HG02642 (cell line): ENCODE measurements at regions not wholly inside any gene's neighbourhood (a gene's known extent, or its start where the extent isn't known, plus 50 kb on each side); places are given as distances from the start of the nearest gene placed in this dataset.
"Not testable (repeated sequence)": the region's sequence is repeated elsewhere in the genome, so short reads cannot be mapped to it uniquely, and the experiment has no call there.

ENCODE experiments used
- ATAC-seq: cut with Tn5 transposase; IDR thresholded peaks from one replicate; pipeline ENCODE4 v1.9.1; 2021; ENCODE audit warnings: mild to moderate bottlenecking; ENCODE audit not compliant: unreplicated experiment, poor library complexity

DNA sequence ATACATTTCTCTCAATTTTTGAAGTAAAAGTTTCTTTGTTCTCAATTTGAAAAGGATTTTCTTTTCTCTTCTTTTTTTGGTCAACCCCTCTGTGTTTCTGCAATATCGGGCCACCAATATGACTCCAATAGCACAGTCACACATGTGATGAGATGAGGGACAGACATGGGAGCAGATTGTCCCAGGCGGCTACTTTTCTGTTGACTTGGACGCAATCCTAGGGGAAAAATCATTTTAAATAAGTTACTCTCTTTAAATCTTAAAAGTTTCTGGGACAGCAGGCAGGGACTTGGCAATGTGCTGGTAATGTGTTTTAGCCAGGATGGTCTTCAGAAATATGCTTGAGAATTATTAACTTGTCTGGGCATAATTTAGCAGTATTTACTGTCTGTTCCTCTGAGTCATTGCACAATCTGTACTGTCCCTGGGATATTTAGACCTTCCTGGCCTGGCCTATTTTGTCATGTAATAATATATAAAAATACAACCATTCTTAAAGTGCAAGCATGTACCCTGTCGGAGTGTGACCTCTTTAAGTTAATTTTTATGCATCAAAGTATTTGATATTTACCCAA lies 388.5 kb upstream of the FANCL start:
- no peak for ATAC-seq

DNA sequence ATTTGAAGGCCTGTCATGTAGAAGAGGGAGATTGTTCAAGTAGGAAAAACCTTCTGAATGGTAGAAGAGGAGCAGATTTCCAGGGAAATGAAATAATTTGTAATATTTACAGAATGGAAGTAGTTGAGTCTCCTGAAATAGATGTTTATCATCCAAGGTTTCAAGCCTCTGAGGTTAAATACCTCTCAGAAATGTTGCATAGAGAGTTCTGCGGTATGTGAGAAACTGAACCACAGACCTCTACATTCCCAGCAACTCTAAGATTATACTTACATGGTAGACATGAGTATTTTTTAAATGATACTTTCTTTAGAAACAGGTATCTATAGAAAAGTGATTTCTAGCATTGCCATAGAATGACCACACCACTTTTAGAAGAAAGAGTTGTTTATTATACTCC lies 379.8 kb upstream of the FANCL start:
- ATAC-seq: no peak

DNA sequence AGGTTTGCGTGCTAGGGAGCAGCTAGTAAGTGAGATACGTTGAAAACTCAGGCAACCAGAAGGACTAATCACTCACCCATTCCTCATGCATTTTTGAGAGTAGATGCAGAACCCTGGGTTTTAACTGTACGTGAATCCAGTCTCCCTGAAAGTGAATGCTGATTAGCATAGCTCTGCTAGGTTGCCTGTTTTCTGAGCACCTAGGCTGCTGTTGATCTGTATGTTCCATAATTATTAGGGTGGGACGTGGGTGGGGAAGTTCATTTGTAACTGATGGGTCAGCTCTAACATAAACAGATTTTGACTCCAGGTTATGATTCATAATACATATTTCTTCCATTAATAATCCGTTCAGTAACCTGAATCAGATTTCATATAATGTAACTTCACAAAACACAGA lies 379.0 kb upstream of the FANCL start:
- no peak for ATAC-seq

DNA sequence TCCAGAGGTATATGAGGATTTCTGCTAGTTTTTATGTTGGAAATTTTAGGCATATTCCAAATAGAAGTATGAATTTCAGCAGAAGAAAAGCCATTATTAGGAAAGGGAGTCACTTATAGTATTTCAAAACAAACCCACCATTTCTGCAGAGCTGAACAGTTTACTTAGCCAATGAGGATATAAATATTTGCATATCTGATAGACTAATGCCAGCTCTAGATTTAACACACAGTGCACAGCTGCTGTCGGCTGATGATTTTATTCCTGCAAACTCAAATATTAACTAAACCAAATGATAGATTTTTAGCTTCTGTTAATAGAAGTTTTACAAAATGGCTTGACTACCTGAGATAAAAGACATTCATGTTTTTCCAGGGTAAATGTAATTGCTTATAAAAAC lies 375.8 kb upstream of the FANCL start:
- ATAC-seq: no peak

DNA sequence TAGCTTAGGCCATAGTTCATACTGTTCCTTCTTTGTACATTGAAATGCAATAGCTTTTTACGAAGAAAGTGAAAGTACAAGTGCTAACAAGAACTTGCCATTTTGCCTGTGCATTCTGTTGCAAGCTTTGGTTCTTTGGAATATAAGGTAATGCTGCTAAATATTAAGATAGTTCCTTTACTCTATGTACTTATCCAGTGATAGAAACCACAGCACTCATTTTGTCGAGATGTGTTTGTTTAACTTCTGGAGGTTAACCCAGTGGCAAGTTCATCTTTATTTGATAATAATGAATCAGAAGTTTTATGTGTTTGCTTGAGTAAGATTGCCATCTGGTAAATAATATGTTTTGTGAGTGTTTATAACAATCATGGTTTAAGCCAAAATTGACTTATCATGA lies 373.1 kb upstream of the FANCL start:
- no peak for ATAC-seq

DNA sequence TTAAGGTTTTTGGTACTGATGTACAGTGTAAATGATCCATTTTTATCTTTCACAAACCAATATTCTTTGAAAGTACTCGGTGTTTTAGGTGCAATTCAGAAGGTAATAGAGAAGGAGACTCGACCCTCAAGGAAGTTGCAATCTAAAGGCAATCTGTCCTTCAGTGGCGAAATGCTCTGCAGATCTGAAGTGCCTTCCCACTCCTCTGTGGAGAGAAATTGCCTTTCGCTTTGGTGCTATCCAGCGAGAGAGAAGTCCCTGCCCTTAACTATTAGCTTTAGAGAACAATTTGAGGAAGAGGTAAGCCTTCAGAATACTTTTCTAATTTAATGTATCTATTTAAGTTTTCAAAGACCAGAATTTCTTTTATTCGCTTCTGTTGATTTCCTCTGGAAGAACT lies 371.8 kb upstream of the FANCL start:
- no peak for ATAC-seq

DNA sequence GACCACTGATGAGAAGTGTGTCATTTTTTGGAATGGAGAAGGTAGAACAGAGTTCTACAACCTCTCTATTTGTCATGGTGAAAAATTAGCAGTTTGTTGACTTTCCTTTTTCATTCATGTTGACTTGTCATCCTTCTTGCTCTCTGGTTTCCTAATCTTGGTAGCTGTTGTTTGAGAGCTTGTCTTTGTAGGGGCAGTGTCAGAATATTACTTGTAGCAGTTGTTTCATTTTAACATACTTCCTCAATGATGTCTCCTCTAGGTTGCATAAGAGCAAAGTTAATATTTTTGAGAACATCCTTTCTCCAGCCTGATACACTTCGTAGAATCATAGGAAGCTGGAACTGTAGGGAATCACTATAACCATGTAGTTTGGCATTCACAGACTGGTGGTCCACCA lies 368.2 kb upstream of the FANCL start:
- ATAC-seq: no peak

DNA sequence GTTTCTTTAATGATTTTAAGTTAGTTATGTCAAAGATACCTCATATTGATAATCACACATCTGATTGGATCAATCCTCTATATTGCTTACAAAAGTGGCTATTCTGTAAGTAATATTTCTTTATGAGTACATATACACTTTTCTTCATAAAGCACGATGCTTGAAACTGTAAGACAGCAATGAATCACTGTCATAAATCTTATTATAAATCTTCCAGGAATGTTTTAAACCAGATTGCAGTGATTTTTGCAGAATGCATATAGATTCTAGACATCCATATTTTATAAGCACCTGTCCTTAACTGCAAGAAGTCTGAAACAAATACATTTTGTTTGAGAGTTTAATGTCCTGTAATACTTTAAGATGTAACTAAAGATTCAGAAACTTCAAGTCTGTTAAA lies 367.0 kb upstream of the FANCL start:
- ATAC-seq: no peak

DNA sequence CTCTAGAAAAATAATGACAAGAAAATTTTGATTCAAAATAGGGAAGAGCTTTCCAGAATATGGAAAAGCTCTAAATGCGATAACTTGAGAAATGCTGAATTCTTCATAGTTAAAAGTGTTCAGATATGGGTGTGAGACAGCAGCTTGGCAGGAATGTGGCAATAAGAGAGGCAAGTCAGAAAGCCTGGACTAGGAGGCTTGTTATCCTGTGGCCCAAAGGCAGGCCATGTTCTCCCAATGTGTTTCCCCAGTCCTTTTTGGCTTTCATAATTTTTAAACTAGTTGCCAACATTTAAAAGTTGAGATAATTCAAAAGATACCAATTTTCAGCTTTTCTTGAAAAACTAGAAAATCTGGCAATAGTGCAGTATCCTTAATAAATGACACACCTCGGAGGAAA lies 366.3 kb upstream of the FANCL start:
- ATAC-seq: no peak

DNA sequence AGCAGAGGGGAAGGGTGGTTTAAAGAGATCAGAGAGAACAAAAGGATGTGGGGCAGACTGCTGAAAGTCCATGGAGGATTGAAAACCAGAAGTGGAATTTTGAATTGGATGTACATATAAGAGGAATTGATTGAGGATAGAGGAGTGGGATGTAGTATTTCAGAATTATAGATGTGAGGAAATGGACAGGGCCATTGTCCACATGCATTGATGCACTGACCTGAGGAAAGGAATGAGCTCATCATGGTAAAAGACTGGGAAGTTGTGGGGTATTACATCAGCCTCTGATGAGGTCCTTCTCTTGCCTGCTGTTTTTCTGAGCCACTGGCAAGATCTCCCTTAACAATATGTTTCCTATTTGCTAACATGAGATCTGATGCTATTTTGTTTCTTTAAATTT lies 365.7 kb upstream of the FANCL start:
- ATAC-seq: no peak

DNA sequence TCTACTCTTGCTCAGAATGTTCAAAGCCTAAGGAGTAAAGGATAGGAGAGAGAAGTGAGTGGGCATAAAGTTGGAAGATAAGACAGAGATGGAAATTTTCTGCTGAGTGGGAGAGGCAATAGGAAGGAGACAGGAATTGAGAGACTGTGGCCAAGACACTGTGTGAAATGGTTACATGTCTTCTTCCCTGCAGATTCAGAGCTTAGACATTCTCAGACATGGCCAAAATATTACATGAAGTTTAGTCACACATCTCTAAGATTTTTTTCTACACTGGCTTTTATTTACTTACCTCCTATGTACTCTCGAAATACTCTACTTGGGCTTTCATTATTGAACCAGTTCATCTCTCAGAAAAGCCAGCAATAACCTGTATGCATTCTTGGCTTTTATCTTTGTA lies 363.0 kb upstream of the FANCL start:
- ATAC-seq: no peak

DNA sequence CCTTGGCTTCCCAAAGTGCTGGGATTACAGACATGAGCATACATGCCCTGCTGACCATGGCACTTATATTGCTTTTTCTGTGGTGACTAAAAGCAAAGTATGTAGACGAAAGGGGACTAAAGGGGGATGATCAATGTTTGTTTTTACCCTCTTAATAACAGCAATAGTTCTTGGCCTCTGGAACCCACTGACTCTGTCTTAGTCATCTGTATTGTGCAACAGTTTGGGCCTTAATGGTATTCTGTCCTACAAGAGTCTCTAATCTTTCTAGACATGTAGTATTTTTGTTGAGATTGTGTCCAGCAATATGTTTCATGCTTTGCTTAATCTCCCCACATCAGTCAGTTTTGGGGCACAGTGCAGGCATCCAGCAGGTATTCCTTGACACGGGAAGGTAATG lies 359.9 kb upstream of the FANCL start:
- ATAC-seq: no peak

DNA sequence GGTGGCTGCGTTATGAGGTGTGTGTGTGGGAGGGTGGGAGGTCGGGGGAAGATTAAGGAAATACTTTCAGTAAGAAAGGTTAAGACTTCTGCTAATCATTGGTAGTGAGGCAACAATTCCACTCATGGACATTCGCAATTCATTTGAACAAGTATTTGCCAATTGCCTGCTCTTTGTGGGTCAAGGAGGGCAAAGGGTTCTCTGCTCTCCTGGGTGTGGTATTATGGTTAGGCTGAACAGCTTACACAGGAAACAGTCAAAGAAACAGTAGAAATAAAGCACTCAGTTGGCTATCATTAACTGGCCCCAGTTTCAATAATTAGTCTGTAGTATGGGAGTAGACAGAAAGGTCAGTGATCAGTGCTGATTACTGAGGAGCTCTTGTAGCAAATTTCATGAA lies 357.0 kb upstream of the FANCL start:
- no peak for ATAC-seq

DNA sequence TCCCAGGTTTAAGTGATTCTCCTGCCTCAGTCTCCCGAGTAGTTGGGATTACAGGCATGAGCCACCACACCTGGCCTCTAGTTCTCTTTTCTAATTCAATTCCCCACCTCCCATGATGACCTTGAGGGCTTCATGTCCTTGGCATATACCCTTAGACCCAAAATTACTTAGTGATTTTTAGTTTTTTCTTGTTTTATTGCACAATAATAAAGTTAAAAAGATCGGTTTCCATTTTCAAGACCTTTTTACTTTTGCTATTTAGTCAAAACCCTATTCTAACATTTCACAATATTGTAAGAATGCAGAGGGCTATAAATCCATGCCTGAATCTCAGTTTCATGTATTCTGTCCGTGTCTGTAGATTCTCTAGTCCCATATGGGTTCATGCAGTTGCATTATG lies 354.6 kb upstream of the FANCL start:
- no peak for ATAC-seq

DNA sequence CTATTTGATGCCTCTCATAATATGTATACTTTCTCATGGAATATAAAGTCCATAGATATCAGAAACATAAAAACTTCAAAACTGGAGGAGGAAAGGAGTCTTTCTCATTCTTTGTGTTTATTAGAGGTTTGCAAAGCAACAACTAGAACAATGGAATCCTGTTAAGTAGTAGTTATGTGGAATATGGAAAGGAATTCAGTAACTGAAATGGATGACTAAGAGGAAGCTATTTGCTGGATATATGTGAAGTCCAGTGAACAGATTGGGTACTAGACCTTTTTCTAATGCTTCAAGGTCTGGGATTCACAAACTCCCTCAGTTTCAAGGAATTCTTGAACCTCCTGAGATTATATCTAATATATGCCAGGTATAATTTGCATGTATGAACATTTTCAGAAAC lies 353.6 kb upstream of the FANCL start:
- ATAC-seq: no peak

DNA sequence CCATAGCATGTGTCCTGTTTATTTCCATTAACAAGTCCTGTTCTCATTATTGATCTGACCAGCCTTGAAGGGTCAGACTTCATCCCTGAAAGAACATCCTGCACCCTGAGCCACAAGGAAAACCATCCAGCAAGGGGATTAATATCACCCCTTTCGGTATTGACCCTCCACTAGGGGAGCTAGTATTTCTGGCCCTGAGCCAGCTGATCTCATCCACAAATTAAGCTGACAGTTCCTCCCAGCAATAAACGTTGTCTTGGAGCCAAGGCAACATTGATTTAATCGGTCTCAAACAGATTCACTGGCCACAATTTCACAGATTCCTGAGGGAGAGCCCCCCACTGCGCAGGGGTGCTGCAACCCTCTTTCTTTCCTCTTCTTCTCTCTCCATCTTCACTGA lies 353.1 kb upstream of the FANCL start:
- no peak for ATAC-seq

DNA sequence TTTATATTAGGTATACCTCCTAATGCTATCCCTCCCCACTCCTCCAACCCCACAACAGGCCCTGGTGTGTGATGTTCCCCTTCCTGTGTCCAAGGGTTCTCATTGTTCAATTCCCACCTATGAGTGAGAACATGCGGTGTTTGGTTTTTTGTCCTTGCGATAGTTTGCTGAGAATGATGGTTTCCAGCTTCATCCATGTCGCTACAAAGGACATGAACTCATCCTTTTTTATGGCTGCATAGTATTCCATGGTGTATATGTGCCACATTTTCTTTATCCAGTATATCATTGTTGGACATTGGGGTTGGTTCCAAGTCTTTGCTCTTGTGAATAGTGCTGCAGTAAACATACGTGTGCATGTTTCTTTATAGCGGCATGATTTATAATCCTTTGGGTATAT lies 345.1 kb upstream of the FANCL start:
- not testable (repeated sequence) for ATAC-seq

DNA sequence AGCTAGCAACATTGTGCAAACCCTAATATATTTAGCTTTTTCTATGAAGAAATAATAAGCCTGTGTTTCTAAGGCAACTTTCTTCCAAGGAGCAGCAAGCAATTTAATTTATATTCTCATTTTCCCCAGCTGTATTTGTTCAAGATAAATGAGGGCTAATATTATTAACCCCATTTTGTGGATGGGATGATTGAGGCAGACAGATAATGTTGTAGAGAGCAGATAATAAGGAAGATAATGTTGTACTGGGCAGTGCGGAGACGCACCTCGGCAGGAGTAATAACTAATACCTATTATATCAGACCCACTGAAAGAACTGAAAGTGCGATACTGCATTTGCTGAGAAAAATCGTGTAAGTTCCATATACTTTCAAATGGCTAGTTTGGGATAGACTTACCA lies 344.1 kb upstream of the FANCL start:
- no peak for ATAC-seq

DNA sequence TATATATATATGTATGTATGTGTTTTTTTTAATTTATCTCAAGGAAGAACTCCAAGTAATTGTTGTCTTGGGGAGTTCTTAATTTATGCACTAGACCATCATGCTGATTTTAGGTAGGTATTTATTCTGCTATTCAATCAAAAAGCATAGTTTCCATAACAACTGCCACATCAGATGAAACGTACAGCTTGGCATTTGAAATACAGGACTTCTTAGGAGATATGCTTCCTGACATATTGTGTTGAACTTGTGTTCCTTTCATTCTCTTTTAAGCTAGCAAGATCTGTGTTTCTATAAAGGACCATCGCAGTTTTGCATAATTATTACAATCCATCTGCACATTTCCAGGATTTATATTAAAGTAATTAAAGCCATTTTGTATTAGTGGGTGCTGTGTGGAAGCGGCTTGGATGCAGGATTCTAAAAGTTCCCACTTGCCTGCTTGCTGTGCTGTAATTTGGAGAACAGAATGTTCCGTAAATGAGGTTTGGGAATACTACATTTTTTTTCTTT lies 343.5 kb upstream of the FANCL start:
- no peak for ATAC-seq

DNA sequence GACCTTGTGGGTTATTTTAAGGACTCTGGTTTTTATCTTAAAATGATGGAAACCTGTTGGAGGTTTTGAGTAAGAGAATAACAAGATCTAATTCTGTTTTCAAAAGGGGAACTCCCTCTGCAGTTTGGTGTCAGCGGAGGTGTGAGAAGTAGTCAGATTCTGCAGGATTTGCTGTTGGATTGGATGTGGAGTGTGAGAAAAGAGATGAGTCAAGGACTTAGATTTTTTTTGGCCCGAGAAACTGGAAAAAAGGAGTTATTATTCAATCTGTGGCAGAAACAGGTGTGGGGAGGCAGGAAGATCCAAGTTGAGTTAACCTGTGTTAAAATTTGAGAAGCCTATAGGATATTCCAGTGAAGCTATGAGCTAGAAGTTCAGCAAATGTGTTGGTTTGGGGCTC lies 337.2 kb upstream of the FANCL start:
- no peak for ATAC-seq

DNA sequence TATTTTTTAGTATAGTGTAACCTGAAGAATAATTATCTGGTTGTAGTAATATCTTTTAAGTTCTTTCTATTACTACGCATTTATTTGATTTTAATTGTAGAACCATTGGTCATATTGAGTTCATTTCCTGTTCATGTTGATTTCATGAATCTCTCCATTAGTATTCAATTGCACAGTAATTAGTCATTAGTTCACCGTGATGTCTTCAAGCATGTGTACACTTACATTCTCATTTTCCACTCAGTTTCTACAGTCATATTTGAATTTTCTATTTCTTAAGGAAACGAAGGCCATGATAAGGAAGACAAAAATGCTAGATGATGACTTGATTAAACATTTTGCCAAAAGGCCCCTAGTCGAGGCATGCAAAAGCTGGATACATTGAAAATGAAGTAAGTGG lies 333.7 kb upstream of the FANCL start:
- no peak for ATAC-seq

DNA sequence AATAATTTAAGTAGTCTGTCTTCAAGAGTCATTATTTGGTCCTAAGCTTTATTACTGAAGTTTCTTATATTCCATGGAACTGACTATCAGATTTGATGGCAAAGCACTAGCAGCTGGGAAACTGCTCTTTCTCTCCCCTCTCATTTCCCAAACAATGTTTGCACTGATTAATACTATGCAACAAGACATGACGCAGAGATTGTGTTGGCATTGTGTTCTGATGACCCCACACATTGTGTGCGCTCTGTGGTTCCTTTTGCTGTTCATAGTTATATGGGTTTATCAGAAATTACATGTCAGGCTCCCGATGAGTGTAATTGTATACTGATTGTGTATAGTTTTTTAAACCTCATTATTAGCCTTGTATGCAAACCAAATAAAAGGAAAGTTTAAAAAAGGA lies 331.6 kb upstream of the FANCL start:
- no peak for ATAC-seq
